AG09309 (cell line): ENCODE measurements at regions not wholly inside any gene's neighbourhood (a gene's known extent, or its start where the extent isn't known, plus 50 kb on each side); places are given as distances from the start of the nearest gene placed in this dataset.

Experiments
- DNase-seq: peaks from one replicate; pipeline ENCODE4 v3.0.0-alpha.2; 2010; ENCODE audit warnings: low read depth
- H3K4me3 ChIP-seq: 2 replicates; pipeline ENCODE4 v1.5.1; 2011; ENCODE audit warnings: mild to moderate bottlenecking, low read depth, low read length, moderate library complexity; ENCODE audit not compliant: control insufficient read depth
- TF ChIP-seq, protein P1 (sequence below): IDR thresholded peaks from 2 replicates; pipeline ENCODE4 v1.5.1; 2011; ENCODE audit warnings: mild to moderate bottlenecking, low read depth, low read length, inconsistent platforms; ENCODE audit not compliant: insufficient read depth, control insufficient read depth; ENCODE audit errors: missing control alignments

DNA sequence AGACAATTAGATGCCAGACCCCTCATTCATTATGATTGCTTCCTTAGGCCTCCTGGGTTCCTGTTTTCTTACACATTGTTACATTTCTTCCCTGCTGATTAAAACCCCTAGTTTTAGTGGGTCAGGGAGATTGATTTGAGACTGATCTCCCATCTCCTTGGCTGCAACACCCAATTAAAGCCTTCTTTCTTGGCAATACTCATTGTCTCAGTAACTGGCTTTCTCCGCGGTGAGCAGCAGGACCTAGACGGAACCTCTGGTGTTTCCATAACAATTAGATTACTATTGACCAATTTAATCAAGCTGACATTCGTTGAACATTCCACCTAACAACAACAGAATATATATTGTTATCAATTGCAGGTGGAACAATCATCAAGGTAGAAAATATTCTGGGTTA, 1676.4 kb upstream of the SLC39A10 start:
- no peak for DNase-seq
- TF ChIP-seq, protein P1, sequence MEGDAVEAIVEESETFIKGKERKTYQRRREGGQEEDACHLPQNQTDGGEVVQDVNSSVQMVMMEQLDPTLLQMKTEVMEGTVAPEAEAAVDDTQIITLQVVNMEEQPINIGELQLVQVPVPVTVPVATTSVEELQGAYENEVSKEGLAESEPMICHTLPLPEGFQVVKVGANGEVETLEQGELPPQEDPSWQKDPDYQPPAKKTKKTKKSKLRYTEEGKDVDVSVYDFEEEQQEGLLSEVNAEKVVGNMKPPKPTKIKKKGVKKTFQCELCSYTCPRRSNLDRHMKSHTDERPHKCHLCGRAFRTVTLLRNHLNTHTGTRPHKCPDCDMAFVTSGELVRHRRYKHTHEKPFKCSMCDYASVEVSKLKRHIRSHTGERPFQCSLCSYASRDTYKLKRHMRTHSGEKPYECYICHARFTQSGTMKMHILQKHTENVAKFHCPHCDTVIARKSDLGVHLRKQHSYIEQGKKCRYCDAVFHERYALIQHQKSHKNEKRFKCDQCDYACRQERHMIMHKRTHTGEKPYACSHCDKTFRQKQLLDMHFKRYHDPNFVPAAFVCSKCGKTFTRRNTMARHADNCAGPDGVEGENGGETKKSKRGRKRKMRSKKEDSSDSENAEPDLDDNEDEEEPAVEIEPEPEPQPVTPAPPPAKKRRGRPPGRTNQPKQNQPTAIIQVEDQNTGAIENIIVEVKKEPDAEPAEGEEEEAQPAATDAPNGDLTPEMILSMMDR = no peak
- no peak overlapping the region for H3K4me3 ChIP-seq

- TF ChIP-seq, protein P1 = no peak
- no peak overlapping the region for H3K4me3 ChIP-seq
- DNase-seq = no peak
These were observed 1683.2 kb upstream of the SLC39A10 start for GRCh38 chr2:193973781-193974180.

- H3K4me3 ChIP-seq = no peak overlapping the region
- DNase-seq = peak; percentile 51
- TF ChIP-seq, protein P1 = no peak
These were observed 1690.4 kb upstream of the SLC39A10 start for GRCh38 chr2:193966590-193966989.

- no peak overlapping the region for H3K4me3 ChIP-seq
- TF ChIP-seq, protein P1 = no peak
These were observed 1691.8 kb upstream of the SLC39A10 start for GRCh38 chr2:193965263-193965662.

GRCh38 chr2:193963472-193964119, 1693.4 kb upstream of the SLC39A10 start:
- DNase-seq = no peak
- no peak overlapping the region for H3K4me3 ChIP-seq
- TF ChIP-seq, protein P1 = peak; percentile 60

More at GRCh38 chr2:193965263-193965662, 1691.8 kb upstream of the SLC39A10 start:
- DNase-seq = no peak

- H3K4me3 ChIP-seq = no peak overlapping the region
- TF ChIP-seq, protein P1 = no peak
- DNase-seq = no peak
These were observed 1710.2 kb upstream of the SLC39A10 start for GRCh38 chr2:193946806-193947205.

DNA sequence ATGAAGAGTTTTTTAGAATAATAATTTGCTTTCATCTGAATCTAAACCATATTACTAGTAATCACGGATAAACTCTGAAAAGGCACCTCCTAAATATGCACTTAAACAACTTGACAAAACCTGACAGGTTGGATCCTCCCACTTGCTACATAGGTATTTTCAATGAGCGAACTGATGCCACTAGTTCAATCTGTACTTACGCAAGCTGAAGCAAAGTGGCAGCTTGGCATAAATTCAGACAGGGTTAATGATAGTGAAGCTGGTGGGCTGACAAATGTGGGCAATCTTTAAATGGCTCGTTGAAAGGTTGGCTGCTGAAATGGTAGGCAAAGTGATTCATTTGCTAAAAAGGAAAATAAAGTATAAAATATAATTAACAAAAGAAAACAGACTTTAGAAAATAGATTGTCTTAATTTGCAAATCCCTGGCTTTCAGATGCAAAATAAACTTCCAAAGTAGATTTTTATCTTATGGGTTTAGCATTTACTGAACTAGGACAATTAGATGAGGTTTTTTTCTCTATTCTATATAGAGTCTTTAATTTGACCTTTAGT, 1713.5 kb upstream of the SLC39A10 start:
- no peak overlapping the region for H3K4me3 ChIP-seq
- no peak for DNase-seq
- TF ChIP-seq, protein P1 = no peak
